Loucy (cell line): ENCODE measurements at regions not wholly inside any gene's neighbourhood (a gene's known extent, or its start where the extent isn't known, plus 50 kb on each side); places are given as distances from the start of the nearest gene placed in this dataset.

ENCODE experiments used
- H2AFZ ChIP-seq: fragments of 200-600 bp; sonication (generic); 2 replicates; pipeline ENCODE4 v1.6.0; 2016; ENCODE audit warnings: antibody characterized with exemption, mild to moderate bottlenecking, low read length, moderate library complexity
- H3F3A ChIP-seq: fragments of 200-600 bp; 2 replicates; pipeline ENCODE4 v1.6.0; 2016; ENCODE audit warnings: antibody characterized with exemption, low read depth, mild to moderate bottlenecking
- H3K27me3 ChIP-seq: fragments of 200-600 bp; sonication (generic); 2 replicates; pipeline ENCODE4 v1.6.1; 2014; ENCODE audit warnings: low read length, mild to moderate bottlenecking; ENCODE audit not compliant: insufficient read depth, poor library complexity, severe bottlenecking
- H3K36me3 ChIP-seq: fragments of 200-600 bp; sonication (generic); 2 replicates; pipeline ENCODE4 v1.6.1; 2016; ENCODE audit warnings: low read length; ENCODE audit not compliant: insufficient read depth
- H3K4me1 ChIP-seq: fragments of 200-600 bp; sonication (generic); 2 replicates; pipeline ENCODE4 v1.5.1; 2014; ENCODE audit warnings: low read length, mild to moderate bottlenecking; ENCODE audit not compliant: insufficient read depth, poor library complexity, severe bottlenecking
- H3K4me2 ChIP-seq: fragments of 200-600 bp; sonication (generic); 2 replicates; pipeline ENCODE4 v1.6.0; 2014; ENCODE audit warnings: antibody characterized with exemption, low read length, low read depth, mild to moderate bottlenecking; ENCODE audit not compliant: poor library complexity, severe bottlenecking
- H3K4me3 ChIP-seq: fragments of 200-600 bp; sonication (generic); 2 replicates; pipeline ENCODE4 v1.5.1; 2014; ENCODE audit warnings: low read length, mild to moderate bottlenecking, mixed read lengths; ENCODE audit not compliant: poor library complexity, severe bottlenecking
- H3K79me2 ChIP-seq: fragments of 200-600 bp; sonication (generic); 2 replicates; pipeline ENCODE4 v1.6.1; 2014; ENCODE audit warnings: low read length; ENCODE audit not compliant: insufficient read depth
- H3K9ac ChIP-seq: fragments of 200-600 bp; sonication (generic); 2 replicates; pipeline ENCODE4 v1.6.0; 2014; ENCODE audit warnings: mild to moderate bottlenecking, low read depth, low read length, moderate library complexity; ENCODE audit not compliant: poor library complexity, severe bottlenecking
- H3K9me2 ChIP-seq: fragments of 200-600 bp; sonication (generic); replicated peaks from 2 replicates; pipeline ENCODE4 v1.6.1; 2016; ENCODE audit warnings: low read depth, low read length, mixed read lengths
- H3K9me3 ChIP-seq: fragments of 200-600 bp; sonication (generic); 2 replicates; pipeline ENCODE4 v1.6.1; 2014; ENCODE audit warnings: mild to moderate bottlenecking, antibody characterized with exemption, low read length, low read depth; ENCODE audit not compliant: insufficient read depth
- H4K20me1 ChIP-seq: fragments of 200-600 bp; sonication (generic); 2 replicates; pipeline ENCODE4 v1.6.0; 2014; ENCODE audit warnings: antibody characterized with exemption, low read length, mild to moderate bottlenecking; ENCODE audit not compliant: insufficient read depth, poor library complexity, severe bottlenecking
- CTCF ChIP-seq: fragments of 200-600 bp; sonication (generic); conservative IDR thresholded peaks from 2 replicates; pipeline ENCODE4 v1.5.1; 2014; ENCODE audit warnings: mild to moderate bottlenecking, antibody characterized with exemption, low read length
- EZH2phosphoT487 ChIP-seq: fragments of 200-600 bp; IDR thresholded peaks from 2 replicates; pipeline ENCODE4 v1.6.1; 2018; ENCODE audit warnings: antibody characterized with exemption, mild to moderate bottlenecking, moderate library complexity, borderline replicate concordance

- H3K27me3 ChIP-seq = no peaks in the 10 kb centered on the region
- H3K36me3 ChIP-seq = no peaks in the 10 kb centered on the region
- H4K20me1 ChIP-seq = no peaks in the 10 kb centered on the region
- no peak overlapping the region for H3K4me2 ChIP-seq
- H3K4me1 ChIP-seq = no peaks in the 10 kb centered on the region
- H3K9me2 ChIP-seq = no peaks in the 10 kb centered on the region
- H3F3A ChIP-seq = no peaks in the 10 kb centered on the region
- H3K9me3 ChIP-seq = no peaks in the 10 kb centered on the region
- no peak overlapping the region for H3K4me3 ChIP-seq
- peak overlapping the region; percentile 2; the same call in 1 of the 2 replicates for H2AFZ ChIP-seq
- H3K79me2 ChIP-seq = no peaks in the 10 kb centered on the region
- no peak for TF ChIP-seq EZH2phosphoT487
- no peak for TF ChIP-seq CTCF
- no peak overlapping the region for H3K9ac ChIP-seq
These were observed 295.8 kb downstream of the NDFIP2 start for GRCh38 chr13:79776531-79777295.

GRCh38 chr13:79775830-79776229 is 294.9 kb downstream of the NDFIP2 start:
- Histone ChIP-seq H3K4me2 (no peak overlapping the region), H3K9me3 (no peaks in the 10 kb centered on the region), H3K27me3 (no peaks in the 10 kb centered on the region)

GRCh38 chr13:79772811-79773210 is 291.9 kb downstream of the NDFIP2 start:
- Histone ChIP-seq H3K4me2 (no peak overlapping the region), H3F3A (no peaks in the 10 kb centered on the region), H3K4me3 (no peak overlapping the region), H3K27me3 (no peaks in the 10 kb centered on the region), H3K9me2 (no peaks in the 10 kb centered on the region), H3K9me3 (no peaks in the 10 kb centered on the region), H3K79me2 (no peaks in the 10 kb centered on the region), H3K36me3 (no peaks in the 10 kb centered on the region), H4K20me1 (no peaks in the 10 kb centered on the region), H3K4me1 (no peaks in the 10 kb centered on the region), H2AFZ (no peak overlapping the region), H3K9ac (no peak overlapping the region)
- TF ChIP-seq CTCF (no peak), EZH2phosphoT487 (no peak)

More at GRCh38 chr13:79775830-79776229, 294.9 kb downstream of the NDFIP2 start:
- no peaks in the 10 kb centered on the region for H3K79me2 ChIP-seq
- H2AFZ ChIP-seq = peak overlapping the region; percentile 67
- no peaks in the 10 kb centered on the region for H3K4me1 ChIP-seq
- H4K20me1 ChIP-seq = no peaks in the 10 kb centered on the region
- no peak overlapping the region for H3K9ac ChIP-seq
- no peaks in the 10 kb centered on the region for H3F3A ChIP-seq
- no peaks in the 10 kb centered on the region for H3K9me2 ChIP-seq
- H3K36me3 ChIP-seq = no peaks in the 10 kb centered on the region
- TF ChIP-seq EZH2phosphoT487 = no peak
- TF ChIP-seq CTCF = peak; percentile 97
- H3K4me3 ChIP-seq = no peak overlapping the region
